ENCODE measurements at regions not wholly inside any gene's neighbourhood (a gene's known extent, or its start where the extent isn't known, plus 50 kb on each side); places are given as distances from the start of the nearest gene placed in this dataset.

DNA sequence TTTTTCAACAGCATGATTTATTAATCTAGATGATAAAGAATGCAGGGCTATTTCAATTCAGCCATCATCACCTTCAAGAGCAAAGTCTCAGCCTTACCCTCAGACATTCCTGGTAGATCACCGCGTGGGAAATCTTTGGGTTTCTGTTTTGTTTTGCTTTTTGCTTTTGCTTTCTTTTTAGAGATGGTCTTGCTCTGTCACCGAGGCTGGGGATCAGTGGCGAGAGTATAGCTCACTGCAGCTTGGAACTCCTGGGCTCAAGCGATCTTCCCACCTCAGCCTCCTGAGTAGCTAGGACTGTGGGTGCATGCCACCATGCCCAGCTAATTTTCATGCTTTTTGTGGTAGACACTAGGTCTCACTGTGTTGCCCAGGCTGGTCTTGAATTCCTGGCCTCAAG lies 289.7 kb downstream of the AJAP1 start:
- Histone ChIP-seq H3K27me3 (ENCODE audit: control insufficient read depth, insufficient read depth, low read length) (no peaks in the 10 kb centered on the region), H3K9me3 (ENCODE audit: control insufficient read depth in 2 of 3, insufficient read depth in 1 of 3, low read length in 3 of 3) (peaks cover 0 to 2% (median 0%) of the 10 kb centered on the region in 3 donors), H3K36me3 (ENCODE audit: control insufficient read depth in 2 of 3, insufficient read depth in 3 of 3, low read length in 3 of 3) (peaks cover 0 to 2% (median 0%) of the 10 kb centered on the region in 3 donors), H3K4me1 (ENCODE audit: control insufficient read depth in 2 of 3, insufficient read depth in 2 of 3, low read depth in 1 of 3, low read length in 3 of 3) (no peaks in the 10 kb centered on the region), H3K27ac (ENCODE audit: low read depth in 2 of 2, low read length in 2 of 2) (no peak overlapping the region), H3K9ac (ENCODE audit: low read length in 3 of 3) (no peak overlapping the region), H3K4me3 (ENCODE audit: low read length in 3 of 3) (no peak overlapping the region)
- TF ChIP-seq CTCF (IDR thresholded peaks at IDR 0.05; ENCODE audit: borderline replicate concordance, extremely low read depth, insufficient read depth), result no peak
- no peak for DNase-seq
- FAIRE-seq, result no peak
- intact Hi-C loops (cut with DNase I), result no loop called here

GRCh38 chr1:4939266-4939665 lies 284.9 kb downstream of the AJAP1 start:
- Histone ChIP-seq H3K9me3 (ENCODE audit: control insufficient read depth in 2 of 3, insufficient read depth in 1 of 3, low read length in 3 of 3) (peaks cover 0 to 2% (median 0%) of the 10 kb centered on the region in 3 donors), H3K27me3 (ENCODE audit: control insufficient read depth, insufficient read depth, low read length) (no peaks in the 10 kb centered on the region), H3K9ac (ENCODE audit: low read length in 3 of 3) (no peak overlapping the region), H3K4me1 (ENCODE audit: control insufficient read depth in 2 of 3, insufficient read depth in 2 of 3, low read depth in 1 of 3, low read length in 3 of 3) (no peaks in the 10 kb centered on the region), H3K36me3 (ENCODE audit: control insufficient read depth in 2 of 3, insufficient read depth in 3 of 3, low read length in 3 of 3) (no peaks in the 10 kb centered on the region), H3K4me3 (ENCODE audit: low read length in 3 of 3) (no peak overlapping the region), H3K27ac (ENCODE audit: low read depth in 2 of 2, low read length in 2 of 2) (no peak overlapping the region)
- intact Hi-C loops (cut with DNase I), result no loop called here
- FAIRE-seq, result no peak
- TF ChIP-seq CTCF (IDR thresholded peaks at IDR 0.05; ENCODE audit: borderline replicate concordance, extremely low read depth, insufficient read depth), result no peak
- DNase-seq, result no peak

- intact Hi-C loops (cut with DNase I), result no loop called here
- Histone ChIP-seq H3K27me3 (ENCODE audit: control insufficient read depth, insufficient read depth, low read length) (no peaks in the 10 kb centered on the region), H3K36me3 (ENCODE audit: control insufficient read depth in 2 of 3, insufficient read depth in 3 of 3, low read length in 3 of 3) (no peaks in the 10 kb centered on the region), H3K4me1 (ENCODE audit: control insufficient read depth in 2 of 3, insufficient read depth in 2 of 3, low read depth in 1 of 3, low read length in 3 of 3) (no peaks in the 10 kb centered on the region), H3K9me3 (ENCODE audit: control insufficient read depth in 2 of 3, insufficient read depth in 1 of 3, low read length in 3 of 3) (peaks cover 0 to 2% (median 0%) of the 10 kb centered on the region in 3 donors), H3K9ac (ENCODE audit: low read length in 3 of 3) (no peak overlapping the region), H3K27ac (ENCODE audit: low read depth in 2 of 2, low read length in 2 of 2) (no peak overlapping the region), H3K4me3 (ENCODE audit: low read length in 3 of 3) (no peak overlapping the region)
- FAIRE-seq, result no peak
- TF ChIP-seq CTCF (IDR thresholded peaks at IDR 0.05; ENCODE audit: borderline replicate concordance, extremely low read depth, insufficient read depth), result no peak
- no peak for DNase-seq
These were observed 283.6 kb downstream of the AJAP1 start for GRCh38 chr1:4937876-4938534.

GRCh38 chr1:4935807-4936206 lies 281.4 kb downstream of the AJAP1 start:
- no peak overlapping the region for H3K9ac ChIP-seq (ENCODE audit: low read length in 3 of 3)
- TF ChIP-seq CTCF (IDR thresholded peaks at IDR 0.05; ENCODE audit: borderline replicate concordance, extremely low read depth, insufficient read depth), result no peak
- peaks cover 0 to 1% (median 0%) of the 10 kb centered on the region in 3 donors for H3K4me1 ChIP-seq (ENCODE audit: control insufficient read depth in 2 of 3, insufficient read depth in 2 of 3, low read depth in 1 of 3, low read length in 3 of 3)
- DNase-seq (no peak), FAIRE-seq (no peak)
- H3K4me3 ChIP-seq (ENCODE audit: low read length in 3 of 3), result no peak overlapping the region
- H3K27me3 ChIP-seq (ENCODE audit: control insufficient read depth, insufficient read depth, low read length), result no peaks in the 10 kb centered on the region
- H3K9me3 ChIP-seq (ENCODE audit: control insufficient read depth in 2 of 3, insufficient read depth in 1 of 3, low read length in 3 of 3), result peaks cover 0 to 2% (median 0%) of the 10 kb centered on the region in 3 donors
- H3K27ac ChIP-seq (ENCODE audit: low read depth in 2 of 2, low read length in 2 of 2), result no peak overlapping the region
- intact Hi-C loops (cut with DNase I), result no loop called here
- H3K36me3 ChIP-seq (ENCODE audit: control insufficient read depth in 2 of 3, insufficient read depth in 3 of 3, low read length in 3 of 3), result no peaks in the 10 kb centered on the region
